ENCODE measurements at regions not wholly inside any gene's neighbourhood (a gene's known extent, or its start where the extent isn't known, plus 50 kb on each side); places are given as distances from the start of the nearest gene placed in this dataset.

DNA sequence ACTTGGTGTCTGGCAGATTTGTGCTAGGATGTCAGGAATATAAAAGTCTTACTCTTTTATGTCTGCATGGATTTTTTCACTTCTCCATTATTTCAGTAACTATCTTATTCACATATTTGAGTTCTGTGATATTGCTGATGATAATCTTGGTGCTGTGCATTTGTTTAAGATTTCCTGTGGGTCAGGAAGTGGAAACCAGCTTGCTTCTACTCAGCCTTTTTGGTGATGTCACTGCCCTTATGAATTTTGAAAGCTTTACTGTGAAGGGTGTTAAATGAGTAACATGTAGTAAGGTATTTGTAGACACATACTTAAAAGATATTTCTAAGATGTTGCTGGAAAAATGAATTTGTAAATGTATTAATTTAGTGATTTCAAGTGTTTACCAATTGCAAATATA lies 69.5 kb upstream of the VOPP1 start:
- TF ChIP-seq CTCF (IDR thresholded peaks at IDR 0.05; ENCODE audit: insufficient read depth, low read length) (no peak), POLR2AphosphoS5 (IDR thresholded peaks at IDR 0.05; ENCODE audit: low read depth) (no peak), REST (IDR thresholded peaks at IDR 0.05; ENCODE audit: insufficient replicate concordance, low read depth) (no peak), GABPA (IDR thresholded peaks at IDR 0.05; ENCODE audit: low read depth) (no peak), SPI1 (IDR thresholded peaks at IDR 0.05; ENCODE audit: borderline replicate concordance, low read depth) (no peak)

Measured in HL-60 (cell line).